Smooth muscle cell (in vitro differentiated cells): ENCODE measurements at regions not wholly inside any gene's neighbourhood (a gene's known extent, or its start where the extent isn't known, plus 50 kb on each side); places are given as distances from the start of the nearest gene placed in this dataset.

Source experiments
- DNase-seq: peaks from one replicate; lab custom pipeline; 2025; ENCODE audit not compliant: unreplicated experiment; lab: John Stamatoyannopoulos, UW
- H2AFZ ChIP-seq: fragments of 200-600 bp; sonication (generic); 2 replicates; pipeline ENCODE4 v1.6.0; 2016; ENCODE audit warnings: antibody characterized with exemption, low read depth, mild to moderate bottlenecking
- H3F3A ChIP-seq: fragments of 200-600 bp; sonication (generic); 2 replicates; pipeline ENCODE4 v1.6.0; 2017; ENCODE audit warnings: antibody characterized with exemption, low read depth
- H3K27ac ChIP-seq: fragments of 200-600 bp; sonication (generic); 2 replicates; pipeline ENCODE4 v1.5.1; 2016; ENCODE audit warnings: low read depth, mild to moderate bottlenecking
- H3K27me3 ChIP-seq: fragments of 200-600 bp; sonication (generic); 2 replicates; pipeline ENCODE4 v1.6.1; 2016; ENCODE audit warnings: low read depth, mild to moderate bottlenecking
- H3K36me3 ChIP-seq: fragments of 200-600 bp; sonication (generic); 2 replicates; pipeline ENCODE4 v1.5.1; 2016; ENCODE audit warnings: low read depth
- H3K4me1 ChIP-seq: fragments of 200-600 bp; sonication (generic); 2 replicates; pipeline ENCODE4 v1.5.1; 2016; ENCODE audit warnings: low read depth
- H3K4me2 ChIP-seq: fragments of 200-600 bp; sonication (generic); 2 replicates; pipeline ENCODE4 v1.6.0; 2016; ENCODE audit warnings: mild to moderate bottlenecking
- H3K4me3 ChIP-seq: fragments of 200-600 bp; sonication (generic); 2 replicates; pipeline ENCODE4 v1.5.1; 2016; ENCODE audit warnings: mild to moderate bottlenecking
- H3K79me2 ChIP-seq: fragments of 200-600 bp; sonication (generic); 2 replicates; pipeline ENCODE4 v1.6.0; 2016; ENCODE audit warnings: low read depth, mild to moderate bottlenecking
- H3K9ac ChIP-seq: fragments of 200-600 bp; sonication (generic); 2 replicates; pipeline ENCODE4 v1.6.0; 2016; ENCODE audit warnings: low read depth
- H3K9me3 ChIP-seq: fragments of 200-600 bp; sonication (generic); replicated peaks from 2 replicates; pipeline ENCODE4 v1.5.1; 2016; ENCODE audit warnings: low read depth
- H4K20me1 ChIP-seq: fragments of 200-600 bp; sonication (generic); 2 replicates; pipeline ENCODE4 v1.6.0; 2016; ENCODE audit warnings: low read depth
- CTCF ChIP-seq: fragments of 200-600 bp; sonication (generic); IDR thresholded peaks from 2 replicates; pipeline ENCODE4 v1.5.1; 2017; ENCODE audit warnings: borderline replicate concordance, mild to moderate bottlenecking, antibody characterized with exemption; ENCODE audit not compliant: insufficient read depth, poor library complexity, severe bottlenecking
- WGBS: methylation state at CpG from one replicate; pipeline ENCODE4 v1.1.7; 2016; ENCODE audit warnings: low lambda C conversion rate; 5-methylcytosine and 5-hydroxymethylcytosine counted together

DNA sequence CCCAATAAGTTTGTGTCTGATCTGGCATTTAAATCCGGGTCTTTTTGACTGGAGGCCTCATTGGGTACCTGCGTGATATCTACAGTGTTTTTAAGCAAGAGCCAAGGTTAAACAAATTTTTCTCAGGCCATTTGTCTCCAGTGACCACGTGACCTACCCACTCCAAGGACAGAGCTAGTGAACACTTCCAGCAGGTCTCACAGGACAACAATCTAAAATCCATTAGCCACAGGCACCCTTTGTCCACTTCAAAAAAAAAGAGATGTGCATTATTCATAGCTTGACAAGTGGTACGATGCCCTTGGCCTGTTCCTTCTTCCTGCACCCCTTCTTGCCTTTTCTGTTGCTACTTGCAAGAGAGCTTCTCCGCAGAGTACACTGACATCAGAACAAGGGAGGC is 109.6 kb upstream of the GSC start:
- Histone ChIP-seq H3K27me3 (peaks cover 4% of the 10 kb centered on the region), H3K4me3 (no peak overlapping the region), H3K4me2 (no peak overlapping the region), H3F3A (no peaks in the 10 kb centered on the region), H2AFZ (no peak overlapping the region), H3K79me2 (no peaks in the 10 kb centered on the region), H3K9ac (no peak overlapping the region), H3K27ac (no peak overlapping the region), H3K4me1 (no peaks in the 10 kb centered on the region), H3K9me3 (no peaks in the 10 kb centered on the region), H3K36me3 (no peaks in the 10 kb centered on the region), H4K20me1 (no peaks in the 10 kb centered on the region)
- DNase-seq: no peak
- 93% methylated on average over 5 of the region's 5 CpGs for WGBS
- TF ChIP-seq CTCF: no peak

- H3K36me3 ChIP-seq: no peaks in the 10 kb centered on the region
- H3K27me3 ChIP-seq: peaks cover 4% of the 10 kb centered on the region
- no peak overlapping the region for H3K9ac ChIP-seq
- no peaks in the 10 kb centered on the region for H3K4me1 ChIP-seq
- H3K4me2 ChIP-seq: no peak overlapping the region
- no peaks in the 10 kb centered on the region for H3F3A ChIP-seq
- no peak overlapping the region for H2AFZ ChIP-seq
- H3K9me3 ChIP-seq: no peaks in the 10 kb centered on the region
- no peak overlapping the region for H3K4me3 ChIP-seq
- no peaks in the 10 kb centered on the region for H4K20me1 ChIP-seq
- 62% methylated on average over 4 of the region's 4 CpGs for WGBS
- H3K27ac ChIP-seq: no peak overlapping the region
- no peaks in the 10 kb centered on the region for H3K79me2 ChIP-seq
- no peak for TF ChIP-seq CTCF
- DNase-seq: no peak
Measured at GRCh38 chr14:94876306-94876705, 106.4 kb upstream of the GSC start.

GRCh38 chr14:94875256-94875655 is 105.3 kb upstream of the GSC start:
- peaks cover 4% of the 10 kb centered on the region for H3K27me3 ChIP-seq
- 71% methylated on average over 6 of the region's 6 CpGs for WGBS
- no peak overlapping the region for H3K4me2 ChIP-seq
- no peaks in the 10 kb centered on the region for H3K9me3 ChIP-seq
- H3K79me2 ChIP-seq: no peaks in the 10 kb centered on the region
- no peak overlapping the region for H3K4me3 ChIP-seq
- no peak overlapping the region for H2AFZ ChIP-seq
- no peak for TF ChIP-seq CTCF
- H3K9ac ChIP-seq: no peak overlapping the region
- no peaks in the 10 kb centered on the region for H3F3A ChIP-seq
- H3K36me3 ChIP-seq: no peaks in the 10 kb centered on the region
- no peaks in the 10 kb centered on the region for H3K4me1 ChIP-seq
- DNase-seq: no peak
- no peaks in the 10 kb centered on the region for H4K20me1 ChIP-seq
- no peak overlapping the region for H3K27ac ChIP-seq

GRCh38 chr14:94868772-94869072 is 98.8 kb upstream of the GSC start:
- DNase-seq: no peak
- Histone ChIP-seq H3K79me2 (no peaks in the 10 kb centered on the region), H3F3A (no peaks in the 10 kb centered on the region), H3K36me3 (no peaks in the 10 kb centered on the region), H3K9me3 (no peaks in the 10 kb centered on the region), H3K4me2 (no peak overlapping the region), H2AFZ (no peak overlapping the region), H3K4me3 (no peak overlapping the region), H3K4me1 (no peaks in the 10 kb centered on the region), H3K9ac (no peak overlapping the region), H3K27ac (no peak overlapping the region), H3K27me3 (peaks cover 14% of the 10 kb centered on the region), H4K20me1 (no peaks in the 10 kb centered on the region)
- 77% methylated on average over 3 of the region's 3 CpGs for WGBS
- TF ChIP-seq CTCF: no peak
